PC-3 (cell line): ENCODE measurements at regions not wholly inside any gene's neighbourhood (a gene's known extent, or its start where the extent isn't known, plus 50 kb on each side); places are given as distances from the start of the nearest gene placed in this dataset.

Experiments
- ATAC-seq: fragments of 200-7000 bp; cut with Tn5 transposase; 2 replicates; pipeline ENCODE4 v1.9.1; 2020; ENCODE audit warnings: mild to moderate bottlenecking, moderate library complexity
- BruUV-seq: library from RNA; stranded (reverse); fragments of 400-500 nt; replicated peaks from 2 replicates; lab custom pipeline; 2021; lab: Mats Ljungman, UMichigan
- CTCF ChIA-PET: fragments of 300-600 bp; sonication (Branson Sonifier 250); formaldehyde crosslinking; loops from one replicate; lab custom pipeline; 2022; ENCODE audit warnings: antibody characterized with exemption; lab: Charles Lee
- POLR2A ChIA-PET: fragments of 300-600 bp; sonication (Branson Sonifier 250); formaldehyde crosslinking; loops from one replicate; lab custom pipeline; 2022; ENCODE audit warnings: antibody characterized with exemption; ENCODE audit not compliant: unreplicated experiment; lab: Charles Lee
- DNase-seq: peaks from one replicate; pipeline ENCODE4 v3.0.0-alpha.2; 2015
- H2AFZ ChIP-seq: fragments of 300-600 bp; sonication (generic); 2 replicates; pipeline ENCODE4 v1.6.0; 2016; ENCODE audit warnings: antibody characterized with exemption, low read length
- H3F3A ChIP-seq: fragments of 300-600 bp; sonication (generic); one replicate; pipeline ENCODE4 v1.6.0; 2017; ENCODE audit warnings: antibody characterized with exemption, low read length, control low read depth, mild to moderate bottlenecking; ENCODE audit not compliant: unreplicated experiment
- H3K27ac ChIP-seq: fragments of 300-600 bp; sonication (generic); 2 replicates; pipeline ENCODE4 v1.5.1; 2016; ENCODE audit warnings: mild to moderate bottlenecking, low read length
- H3K27me3 ChIP-seq: fragments of 300-600 bp; sonication (generic); 2 replicates; pipeline ENCODE4 v1.6.1; 2016; ENCODE audit warnings: low read length, mixed read lengths
- H3K36me3 ChIP-seq: fragments of 300-600 bp; sonication (generic); 2 replicates; pipeline ENCODE4 v1.6.1; 2016; ENCODE audit warnings: low read depth, mixed run types, low read length, mixed read lengths
- H3K4me1 ChIP-seq: fragments of 300-600 bp; sonication (generic); 2 replicates; pipeline ENCODE4 v1.5.1; 2016; ENCODE audit warnings: low read length; ENCODE audit not compliant: insufficient read depth
- H3K4me2 ChIP-seq: fragments of 300-600 bp; sonication (generic); 2 replicates; pipeline ENCODE4 v1.6.0; 2016; ENCODE audit warnings: low read length
- H3K4me3 ChIP-seq: fragments of 300-600 bp; sonication (generic); 2 replicates; pipeline ENCODE4 v1.5.1; 2016; ENCODE audit warnings: mild to moderate bottlenecking, low read length, mixed read lengths
- H3K79me2 ChIP-seq: fragments of 300-600 bp; sonication (generic); 2 replicates; pipeline ENCODE4 v1.6.1; 2017; ENCODE audit warnings: low read length, mixed read lengths
- H3K9ac ChIP-seq: fragments of 300-600 bp; sonication (generic); 2 replicates; pipeline ENCODE4 v1.6.0; 2016; ENCODE audit warnings: mild to moderate bottlenecking, low read length
- H3K9me2 ChIP-seq: fragments of 300-600 bp; sonication (generic); replicated peaks from 2 replicates; pipeline ENCODE4 v1.6.1; 2016; ENCODE audit warnings: mixed run types, low read length, mixed read lengths
- H3K9me3 ChIP-seq: fragments of 300-600 bp; sonication (generic); 2 replicates; pipeline ENCODE4 v1.6.1; 2016; ENCODE audit warnings: low read length, mixed read lengths
- H4K20me1 ChIP-seq: fragments of 300-600 bp; sonication (generic); 2 replicates; pipeline ENCODE4 v1.6.1; 2016; ENCODE audit warnings: low read length, mixed read lengths
- EZH2 ChIP-seq: fragments of 300-600 bp; sonication (generic); IDR thresholded peaks from one replicate; pipeline ENCODE4 v1.6.1; 2017; ENCODE audit warnings: antibody characterized with exemption, mild to moderate bottlenecking, low read length; ENCODE audit not compliant: unreplicated experiment
- EZH2phosphoT487 ChIP-seq: fragments of 300-600 bp; sonication (generic); IDR thresholded peaks from 2 replicates; pipeline ENCODE4 v1.6.1; 2018; ENCODE audit warnings: mild to moderate bottlenecking, antibody characterized with exemption, low read length, borderline replicate concordance
- intact Hi-C: fragments of 100-400 bp; cut with micrococcal nuclease; formaldehyde crosslinking; loops from 2 replicates; pipeline ENCODE4 v1.9.0; 2023
- TF ChIP-seq, protein P1 (sequence below): fragments of 300-600 bp; sonication (generic); conservative IDR thresholded peaks from 2 replicates; pipeline ENCODE4 v1.5.1; 2017; ENCODE audit warnings: antibody characterized with exemption, low read depth, mild to moderate bottlenecking, low read length

DNA sequence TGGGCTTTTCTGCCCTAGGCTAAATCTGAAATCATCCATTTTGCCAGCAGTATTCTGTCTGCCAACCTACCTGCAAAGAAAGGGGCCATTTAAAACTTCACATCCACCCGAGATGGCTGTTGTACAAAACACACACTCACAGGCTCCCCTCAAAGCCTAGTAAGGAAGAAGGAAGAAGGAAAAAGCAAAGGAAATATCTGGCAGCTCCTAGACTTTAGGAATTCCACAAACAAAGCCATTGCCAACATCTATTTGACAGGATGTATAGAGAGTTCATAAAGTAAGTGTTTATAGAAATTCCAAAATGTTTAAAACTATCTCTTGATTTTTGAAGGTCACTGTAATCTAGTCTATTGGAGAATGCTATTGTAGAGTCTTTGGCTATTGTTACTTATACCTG, 91.9 kb upstream of the THBS1 start:
- no peaks in the 10 kb centered on the region for H3K36me3 ChIP-seq
- BruUV-seq: no TSS peak
- no peaks in the 10 kb centered on the region for H4K20me1 ChIP-seq
- 0 out of 2 replicates have a peak, but pooled peaks cover 3% of the 10 kb centered on the region for H3K9me2 ChIP-seq
- H3K27ac ChIP-seq: no peak overlapping the region
- H3K27me3 ChIP-seq: no peaks in the 10 kb centered on the region
- DNase-seq (no peak), ATAC-seq (peak; percentile 38)
- H3K4me1 ChIP-seq: peaks cover 22% of the 10 kb centered on the region
- no peaks in the 10 kb centered on the region for H3F3A ChIP-seq
- no peak overlapping the region for H3K4me2 ChIP-seq
- intact Hi-C loops: no loop called here
- no peaks in the 10 kb centered on the region for H3K9me3 ChIP-seq
- ChIA-PET CTCF (no interaction called here), POLR2A (no interaction called here)
- H3K4me3 ChIP-seq: no peak overlapping the region
- no peaks in the 10 kb centered on the region for H3K79me2 ChIP-seq
- no peak overlapping the region for H2AFZ ChIP-seq
- H3K9ac ChIP-seq: no peak overlapping the region
- TF ChIP-seq EZH2phosphoT487 (no peak), EZH2 (no peak)
- TF ChIP-seq, protein P1, sequence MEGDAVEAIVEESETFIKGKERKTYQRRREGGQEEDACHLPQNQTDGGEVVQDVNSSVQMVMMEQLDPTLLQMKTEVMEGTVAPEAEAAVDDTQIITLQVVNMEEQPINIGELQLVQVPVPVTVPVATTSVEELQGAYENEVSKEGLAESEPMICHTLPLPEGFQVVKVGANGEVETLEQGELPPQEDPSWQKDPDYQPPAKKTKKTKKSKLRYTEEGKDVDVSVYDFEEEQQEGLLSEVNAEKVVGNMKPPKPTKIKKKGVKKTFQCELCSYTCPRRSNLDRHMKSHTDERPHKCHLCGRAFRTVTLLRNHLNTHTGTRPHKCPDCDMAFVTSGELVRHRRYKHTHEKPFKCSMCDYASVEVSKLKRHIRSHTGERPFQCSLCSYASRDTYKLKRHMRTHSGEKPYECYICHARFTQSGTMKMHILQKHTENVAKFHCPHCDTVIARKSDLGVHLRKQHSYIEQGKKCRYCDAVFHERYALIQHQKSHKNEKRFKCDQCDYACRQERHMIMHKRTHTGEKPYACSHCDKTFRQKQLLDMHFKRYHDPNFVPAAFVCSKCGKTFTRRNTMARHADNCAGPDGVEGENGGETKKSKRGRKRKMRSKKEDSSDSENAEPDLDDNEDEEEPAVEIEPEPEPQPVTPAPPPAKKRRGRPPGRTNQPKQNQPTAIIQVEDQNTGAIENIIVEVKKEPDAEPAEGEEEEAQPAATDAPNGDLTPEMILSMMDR: no peak

DNA sequence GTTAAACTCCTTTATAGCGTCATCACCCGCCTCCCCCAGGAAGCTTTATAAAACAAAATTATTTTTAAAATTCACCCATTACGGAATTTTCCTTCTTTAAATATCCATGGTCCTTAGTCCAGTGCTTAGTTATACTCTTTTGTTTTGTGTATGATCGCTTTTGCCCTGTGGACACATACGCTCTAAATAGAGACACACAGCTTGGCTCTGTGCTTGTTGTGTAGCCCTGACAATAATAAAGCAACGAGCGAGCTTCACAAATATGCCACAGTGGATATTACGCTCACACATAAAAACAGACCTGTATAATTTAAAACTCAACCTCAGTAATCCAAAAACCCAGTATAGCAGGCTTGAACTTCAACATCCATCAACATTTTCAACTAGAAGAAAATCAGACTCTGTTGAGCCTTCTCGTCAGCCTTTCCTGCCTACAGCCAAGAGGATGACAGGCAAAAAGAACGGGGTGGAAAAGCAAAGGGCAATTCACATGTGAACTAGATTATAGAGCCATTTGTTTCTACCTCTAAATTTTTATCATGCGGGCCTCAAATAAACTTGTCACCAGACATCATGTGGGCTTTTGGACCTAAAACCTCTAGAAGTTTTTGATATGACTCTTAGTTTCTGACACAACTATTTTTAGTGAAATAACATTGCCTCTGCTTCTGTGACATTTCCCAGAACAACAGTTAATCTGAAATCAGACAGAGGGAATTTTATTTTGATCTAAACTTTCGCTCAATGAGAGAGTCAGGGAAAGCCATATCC, 89.6 kb upstream of the THBS1 start:
- no TSS peak for BruUV-seq

More for the DNA sequence above, 89.6 kb upstream of the THBS1 start:
- peak overlapping the region; percentile 75 for H3K27ac ChIP-seq
- no peak overlapping the region for H3K9ac ChIP-seq
- peak overlapping the region; percentile 48 for H2AFZ ChIP-seq
- no peaks in the 10 kb centered on the region for H3K27me3 ChIP-seq
- TF ChIP-seq EZH2 (no peak), EZH2phosphoT487 (no peak)
- TF ChIP-seq, protein P1: no peak
- ATAC-seq (no peak), DNase-seq (no peak)
- H3K9me3 ChIP-seq: no peaks in the 10 kb centered on the region
- H3K36me3 ChIP-seq: no peaks in the 10 kb centered on the region
- H3K9me2 ChIP-seq: no peaks in the 10 kb centered on the region
- H3K4me3 ChIP-seq: peak overlapping the region; percentile 8; the same call in 1 of the 2 replicates
- peaks cover 22% of the 10 kb centered on the region for H3K4me1 ChIP-seq
- H3F3A ChIP-seq: no peaks in the 10 kb centered on the region
- intact Hi-C loops: no loop called here
- POLR2A ChIA-PET: interaction anchor here (0.6 to 0.7 kb wide), 2 partner anchors 188 to 1240 kb away, joined by 3 to 4 read pairs; no protein-coding TSS in a partner anchor
- CTCF ChIA-PET: no interaction called here
- H3K4me2 ChIP-seq: peak overlapping the region; percentile 71
- no peaks in the 10 kb centered on the region for H4K20me1 ChIP-seq
- no peaks in the 10 kb centered on the region for H3K79me2 ChIP-seq
